Prostate gland (tissue), 2 donors: ENCODE measurements at regions not wholly inside any gene's neighbourhood (a gene's known extent, or its start where the extent isn't known, plus 50 kb on each side); places are given as distances from the start of the nearest gene placed in this dataset.

Experiments
- CTCF ChIP-seq, 4 experiments: fragments of 200-600 bp in 2 of 4; fragments of 450-650 bp in 2 of 4; sonication (generic) in 2 of 4; IDR thresholded peaks; 1 replicate in 3 of 4; 2 replicates in 1 of 4; pipeline ENCODE4 v1.5.1; 2016 to 2019; ENCODE audit warnings: antibody characterized with exemption in 4 of 4, mild to moderate bottlenecking in 2 of 4, moderate library complexity in 2 of 4
- POLR2A ChIP-seq: fragments of 450-650 bp; IDR thresholded peaks from one replicate; pipeline ENCODE4 v1.6.1; 2016; ENCODE audit warnings: antibody characterized with exemption, mild to moderate bottlenecking

DNA sequence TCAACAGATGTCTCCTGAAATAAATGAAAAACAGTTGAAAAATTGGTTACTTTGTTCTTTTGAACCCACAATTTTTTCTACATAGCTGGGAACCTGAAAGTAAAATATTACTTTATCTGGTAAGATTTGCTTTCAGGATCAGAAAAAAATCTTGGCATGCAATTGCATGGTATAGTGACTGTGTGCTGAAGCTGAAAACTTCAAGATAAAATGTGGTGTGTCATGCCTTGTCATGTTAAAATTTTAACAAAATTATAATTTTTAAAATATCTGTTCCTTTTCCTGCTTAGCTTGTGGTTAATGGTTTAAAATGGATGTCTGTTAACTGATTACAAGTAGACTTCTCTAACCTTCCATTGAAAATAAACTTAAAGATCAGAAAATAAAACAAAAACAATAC, 904.8 kb downstream of the PDHA2 start:
- TF ChIP-seq CTCF (IDR thresholded peaks at IDR 0.05) (no peak), POLR2A (no peak)
